ENCODE measurements at regions not wholly inside any gene's neighbourhood (a gene's known extent, or its start where the extent isn't known, plus 50 kb on each side); places are given as distances from the start of the nearest gene placed in this dataset.

- no peak for TF ChIP-seq ZNF772 (CRISPR knock-in tag; IDR thresholded peaks at IDR 0.05)
- TF ChIP-seq FUBP1 (CRISPR knock-in tag; IDR thresholded peaks at IDR 0.05; ENCODE audit: borderline replicate concordance) = no peak
- peak; percentile 64 for TF ChIP-seq NFYB (CRISPR knock-in tag; IDR thresholded peaks at IDR 0.05)
Observed at GRCh38 chr12:124240493-124240892, 54.4 kb upstream of the RFLNA start (continued).

GRCh38 chr12:124241776-124242528 is 52.9 kb upstream of the RFLNA start:
- Histone ChIP-seq H3K9ac (ENCODE audit: insufficient read depth, low read depth, low read length) (no peak overlapping the region), H3K9me3 (ENCODE audit: low read length) (no peaks in the 10 kb centered on the region), H3K4me2 (ENCODE audit: low read depth, low read length) (no peak overlapping the region), H3K27ac (ENCODE audit: extremely low read length, insufficient read depth, low read length) (no peak overlapping the region), H3K27me3 (ENCODE audit: control insufficient read depth in 1 of 2, insufficient read depth in 2 of 2, low read length in 2 of 2) (0 out of 5 replicates have a peak, but pooled peaks cover 0 to 3% of the 10 kb centered on the region in 2 experiments), H3K79me2 (ENCODE audit: insufficient read depth, low read length) (no peaks in the 10 kb centered on the region), H3K36me3 (replicated peaks in 1 of 2; ENCODE audit: control insufficient read depth in 1 of 2, insufficient read depth in 2 of 2, low read length in 2 of 2) (no peaks in the 10 kb centered on the region), H2AFZ (ENCODE audit: low read length) (no peak overlapping the region), H3K4me3 (replicated peaks in 1 of 3; ENCODE audit: insufficient read depth in 1 of 3, low read depth in 2 of 3, low read length in 3 of 3) (no peak overlapping the region), H4K20me1 (ENCODE audit: insufficient read depth, low read length) (no peaks in the 10 kb centered on the region), H3K4me1 (ENCODE audit: insufficient read depth, low read length) (peaks cover 38% of the 10 kb centered on the region)
- ChIA-PET CTCF (ENCODE audit: low intra/inter-chr PET ratio, low total read pairs) (no interaction called here), POLR2A (no interaction called here)
- BruUV-seq (replicated peaks) = no TSS peak
- in situ Hi-C loops (cut with HindIII; ENCODE audit: extremely low pct_ligation_motif_present, low pct_unique_long_range_greater_than_20kb) = no loop called here
- DNase-seq (ENCODE audit: low spot score) = no peak
- TF ChIP-seq REST (IDR thresholded peaks at IDR 0.05; ENCODE audit: borderline replicate concordance in 1 of 2, low read depth in 1 of 2, low read length in 2 of 2) = no peak
- no peak for TF ChIP-seq NPAS2 (CRISPR knock-in tag; IDR thresholded peaks at IDR 0.05; ENCODE audit: borderline replicate concordance)
- no peak for TF ChIP-seq ZNF691 (CRISPR knock-in tag; IDR thresholded peaks at IDR 0.05; ENCODE audit: borderline replicate concordance, low read depth)
- no peak for TF ChIP-seq MTA1 (CRISPR knock-in tag; IDR thresholded peaks at IDR 0.05; ENCODE audit: borderline replicate concordance)
- TF ChIP-seq ZSCAN30 (CRISPR knock-in tag; IDR thresholded peaks at IDR 0.05) = no peak
- intact Hi-C loops (cut with micrococcal nuclease; ENCODE audit: unreplicated experiment) = no loop called here
- whole genome bisulfite sequencing (ENCODE audit: low lambda C conversion rate) = 79% methylated on average over 17 of the region's 17 CpGs
- FAIRE-seq = no peak
- no peak for ATAC-seq
